GM19455 (cell line): ENCODE measurements at regions not wholly inside any gene's neighbourhood (a gene's known extent, or its start where the extent isn't known, plus 50 kb on each side); places are given as distances from the start of the nearest gene placed in this dataset.
"Not testable (repeated sequence)": the region's sequence is repeated elsewhere in the genome, so short reads cannot be mapped to it uniquely, and the experiment has no call there.

Source experiments
- ATAC-seq: cut with Tn5 transposase; IDR thresholded peaks from one replicate; pipeline ENCODE4 v1.9.1; 2021; ENCODE audit not compliant: unreplicated experiment

- no peak for ATAC-seq
These were observed 144.7 kb upstream of the ITM2A start for GRCh38 chrX:79511799-79512198.

DNA sequence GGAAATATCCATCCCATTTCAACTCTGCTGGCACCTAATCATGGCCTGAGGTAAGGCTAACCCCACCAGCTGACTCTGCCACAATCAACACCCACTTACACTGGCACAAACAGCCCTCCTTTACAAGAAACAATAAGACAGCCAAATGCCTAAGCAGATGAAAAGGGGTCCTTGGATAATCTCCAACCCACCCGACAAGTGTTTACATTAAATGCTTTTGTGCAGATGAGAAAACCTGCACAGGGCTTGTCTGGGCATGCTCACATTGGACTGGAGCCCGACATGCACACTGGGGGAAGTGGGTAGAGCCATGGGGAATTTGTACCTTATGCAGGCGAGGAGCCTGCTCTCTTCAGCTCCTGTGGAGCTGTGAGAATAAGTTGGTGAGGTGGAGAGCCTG is 138.9 kb upstream of the ITM2A start:
- ATAC-seq: no peak

DNA sequence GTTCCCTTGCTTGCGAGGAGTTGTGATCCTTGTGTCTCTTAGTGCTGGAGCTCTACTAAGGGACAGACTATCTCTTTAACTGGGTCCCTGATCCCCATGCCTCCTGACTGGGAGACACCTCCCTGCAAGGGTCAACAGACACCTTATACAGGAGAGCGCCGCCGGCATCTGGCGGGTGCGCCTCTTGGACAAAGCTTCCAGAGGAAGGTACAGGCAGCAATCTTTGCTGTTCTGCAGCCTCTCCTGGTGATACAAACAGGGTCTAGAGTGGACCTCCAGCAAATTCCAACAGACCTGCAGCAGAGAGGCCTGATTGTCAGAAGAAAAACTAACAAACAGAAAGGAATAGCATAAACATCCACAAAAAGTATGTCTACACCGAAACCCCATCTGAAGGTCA is 115.6 kb upstream of the ITM2A start:
- ATAC-seq: no peak

- ATAC-seq: no peak
These were observed 110.6 kb upstream of the ITM2A start for GRCh38 chrX:79477691-79478090.

- ATAC-seq: no peak
These were observed 99.5 kb upstream of the ITM2A start for GRCh38 chrX:79466636-79467035.

GRCh38 chrX:79462458-79462857 is 95.3 kb upstream of the ITM2A start:
- no peak for ATAC-seq

DNA sequence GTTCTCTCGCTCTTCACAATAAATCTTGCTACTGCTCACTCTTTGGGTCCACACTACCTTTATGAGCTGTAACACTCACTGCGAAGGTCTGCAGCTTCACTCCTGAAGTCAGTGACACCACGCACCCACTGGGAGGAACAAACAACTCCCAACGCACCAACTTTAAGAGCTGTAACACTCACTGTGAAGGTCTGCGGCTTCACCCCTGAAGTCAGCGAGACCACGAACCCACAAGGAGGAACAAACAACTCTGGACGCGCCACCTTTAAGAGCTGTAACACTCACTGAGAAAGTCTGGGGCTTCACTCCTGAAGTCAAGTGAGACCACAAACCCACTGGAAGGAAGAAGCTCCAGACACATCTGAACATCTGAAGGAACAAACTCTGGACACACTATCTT is 89.5 kb upstream of the ITM2A start:
- not testable (repeated sequence) for ATAC-seq

DNA sequence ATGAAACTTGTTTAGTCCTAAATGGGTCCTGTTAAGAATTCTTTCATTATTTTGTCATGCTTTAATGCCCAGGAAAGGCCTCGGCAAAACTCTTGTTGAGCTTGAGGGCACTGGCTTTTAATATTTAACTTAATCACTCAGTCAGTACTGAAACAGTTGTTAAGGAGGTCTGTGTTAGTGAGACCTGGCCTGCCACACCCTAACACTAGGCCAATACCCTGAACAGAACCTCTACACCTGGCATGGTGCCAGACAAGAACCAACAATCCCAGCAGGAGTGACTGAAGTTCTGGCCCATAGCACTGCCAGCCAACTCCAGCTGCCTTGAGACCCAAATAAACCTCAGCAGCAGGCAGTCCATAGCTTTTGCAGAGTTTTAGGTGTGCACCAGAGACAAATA is 85.7 kb upstream of the ITM2A start:
- no peak for ATAC-seq

GRCh38 chrX:79444694-79445210 is 77.6 kb upstream of the ITM2A start:
- no peak for ATAC-seq

DNA sequence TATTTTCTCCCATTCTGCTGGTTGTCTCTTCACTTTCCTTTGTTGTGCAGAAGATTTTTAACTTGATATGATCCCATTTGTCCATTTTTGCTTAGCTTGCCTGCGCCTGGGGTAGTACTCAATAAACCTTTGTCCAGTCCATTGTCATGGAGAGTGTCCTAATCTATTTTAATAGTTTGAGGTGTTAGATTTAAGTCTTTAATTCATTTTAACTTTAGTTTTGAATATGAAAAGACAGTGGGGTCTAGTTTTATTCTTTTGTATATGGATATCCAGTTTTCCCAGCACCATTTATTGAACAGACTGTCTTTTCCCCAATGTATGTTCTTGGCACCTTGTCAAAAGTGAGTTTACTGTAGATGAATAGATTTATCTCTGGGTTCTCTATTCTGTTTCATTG is 76.0 kb upstream of the ITM2A start:
- no peak for ATAC-seq

- no peak for ATAC-seq
These were observed 73.2 kb upstream of the ITM2A start for GRCh38 chrX:79440336-79440735.
